Peyer's patch (tissue), 4 donors: ENCODE measurements at regions not wholly inside any gene's neighbourhood (a gene's known extent, or its start where the extent isn't known, plus 50 kb on each side); places are given as distances from the start of the nearest gene placed in this dataset.

Source experiments
- POLR2A ChIP-seq, 2 donors: fragments of 450-650 bp; IDR thresholded peaks; one replicate each; pipeline ENCODE4 v1.5.1; 2017; ENCODE audit warnings: antibody characterized with exemption in 2 of 2, mild to moderate bottlenecking in 2 of 2, moderate library complexity in 2 of 2
- TF ChIP-seq, protein P1 (sequence below), 6 experiments: fragments of 450-650 bp in 4 of 6; fragments of 200-600 bp in 2 of 6; sonication (generic) in 1 of 6; IDR thresholded peaks; one replicate each; pipeline ENCODE4 v1.5.1; 2017 to 2019; ENCODE audit warnings: antibody characterized with exemption in 6 of 6, mild to moderate bottlenecking in 3 of 6, moderate library complexity in 1 of 6

DNA sequence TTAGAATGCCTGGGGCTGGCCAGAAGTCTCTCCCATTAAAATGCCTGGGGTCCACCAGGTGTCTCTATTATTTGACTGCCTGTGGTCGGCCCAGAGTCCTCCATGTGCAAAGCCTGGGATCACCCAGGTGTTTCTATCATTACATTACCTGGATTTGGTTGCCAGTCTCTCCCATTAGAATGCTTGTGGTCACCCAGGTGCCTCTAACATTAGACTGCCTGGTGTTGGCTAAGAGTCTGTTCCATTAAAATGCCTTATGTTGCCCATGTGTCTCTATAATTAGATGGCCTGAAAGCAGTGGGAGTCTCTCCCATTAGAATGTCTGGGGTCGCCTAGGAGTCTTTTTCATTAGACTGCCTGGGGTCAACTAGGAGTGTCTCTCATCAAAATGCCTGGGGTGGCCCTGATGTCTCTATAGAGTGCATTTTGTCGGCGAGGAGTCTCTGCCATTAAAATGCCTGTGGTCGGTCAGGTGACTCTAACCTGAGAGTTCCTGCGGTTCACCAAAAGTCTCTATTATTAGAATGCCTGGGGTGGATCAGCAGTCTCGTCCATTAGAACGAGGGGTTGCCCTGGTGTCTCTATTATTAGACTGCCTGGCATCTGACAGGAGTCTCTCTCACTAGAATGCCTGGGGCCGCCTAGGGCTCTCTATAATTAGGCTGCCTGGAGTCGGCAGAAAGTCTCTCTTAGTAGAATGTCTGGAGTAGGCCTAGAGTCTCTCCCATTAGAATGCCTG lies 1540.5 kb downstream of the UQCRFS1 start:
- TF ChIP-seq, protein P1, sequence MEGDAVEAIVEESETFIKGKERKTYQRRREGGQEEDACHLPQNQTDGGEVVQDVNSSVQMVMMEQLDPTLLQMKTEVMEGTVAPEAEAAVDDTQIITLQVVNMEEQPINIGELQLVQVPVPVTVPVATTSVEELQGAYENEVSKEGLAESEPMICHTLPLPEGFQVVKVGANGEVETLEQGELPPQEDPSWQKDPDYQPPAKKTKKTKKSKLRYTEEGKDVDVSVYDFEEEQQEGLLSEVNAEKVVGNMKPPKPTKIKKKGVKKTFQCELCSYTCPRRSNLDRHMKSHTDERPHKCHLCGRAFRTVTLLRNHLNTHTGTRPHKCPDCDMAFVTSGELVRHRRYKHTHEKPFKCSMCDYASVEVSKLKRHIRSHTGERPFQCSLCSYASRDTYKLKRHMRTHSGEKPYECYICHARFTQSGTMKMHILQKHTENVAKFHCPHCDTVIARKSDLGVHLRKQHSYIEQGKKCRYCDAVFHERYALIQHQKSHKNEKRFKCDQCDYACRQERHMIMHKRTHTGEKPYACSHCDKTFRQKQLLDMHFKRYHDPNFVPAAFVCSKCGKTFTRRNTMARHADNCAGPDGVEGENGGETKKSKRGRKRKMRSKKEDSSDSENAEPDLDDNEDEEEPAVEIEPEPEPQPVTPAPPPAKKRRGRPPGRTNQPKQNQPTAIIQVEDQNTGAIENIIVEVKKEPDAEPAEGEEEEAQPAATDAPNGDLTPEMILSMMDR (IDR thresholded peaks at IDR 0.05) = no peak
- no peak for TF ChIP-seq POLR2A (IDR thresholded peaks at IDR 0.05)
